Neural progenitor cell (in vitro differentiated cells): ENCODE measurements at regions not wholly inside any gene's neighbourhood (a gene's known extent, or its start where the extent isn't known, plus 50 kb on each side); places are given as distances from the start of the nearest gene placed in this dataset.
A peak's percentile ranks its signal among the peaks of the same experiment; 100 is the strongest.

ENCODE experiments used
- CTCF ChIP-seq: fragments of 200-600 bp; sonication (generic); IDR thresholded peaks from 2 replicates; pipeline ENCODE4 v1.5.1; 2017; ENCODE audit warnings: antibody characterized with exemption, mild to moderate bottlenecking
- EZH2 ChIP-seq: fragments of 200-600 bp; sonication (generic); IDR thresholded peaks from 2 replicates; pipeline ENCODE4 v1.6.1; 2017; ENCODE audit warnings: antibody characterized with exemption, mild to moderate bottlenecking, moderate library complexity
- EZH2phosphoT487 ChIP-seq: fragments of 200-600 bp; sonication (generic); IDR thresholded peaks from 2 replicates; pipeline ENCODE4 v1.6.1; 2017; ENCODE audit warnings: antibody characterized with exemption

- TF ChIP-seq CTCF (peak; percentile 44), EZH2 (no peak), EZH2phosphoT487 (no peak)
Observed at GRCh38 chr14:29085546-29085945, 319.0 kb downstream of the FOXG1 start.
